Naive thymus-derived CD4-positive, alpha-beta T cell (primary cell): ENCODE measurements at regions not wholly inside any gene's neighbourhood (a gene's known extent, or its start where the extent isn't known, plus 50 kb on each side); places are given as distances from the start of the nearest gene placed in this dataset.
"Not testable (repeated sequence)": the region's sequence is repeated elsewhere in the genome, so short reads cannot be mapped to it uniquely, and the experiment has no call there.

ENCODE experiments used
- ATAC-seq: fragments of 150-1000 bp; cut with Tn5 transposase; 2 replicates; pipeline ENCODE4 v1.10.0; 2021; ENCODE audit warnings: mild to moderate bottlenecking, moderate library complexity
- CTCF ChIA-PET: fragments of 350-600 bp; sonication (Branson Sonifier 250); formaldehyde crosslinking; loops from one replicate; lab custom pipeline; 2021; ENCODE audit warnings: antibody characterized with exemption; lab: Charles Lee
- POLR2A ChIA-PET: fragments of 350-600 bp; sonication (Branson Sonifier 250); formaldehyde crosslinking; loops from one replicate; lab custom pipeline; 2021; ENCODE audit warnings: antibody characterized with exemption, inconsistent platforms; lab: Charles Lee
- DNase-seq, 9 donors: peaks; one replicate each; pipeline versions ENCODE4 v3.0.0 to v3.0.0-alpha.2; 2020 to 2022; ENCODE audit warnings: mixed read lengths in 1 of 9
- H3K27ac ChIP-seq: one replicate; pipeline ENCODE4 v1.7.0; 2013; ENCODE audit warnings: mild to moderate bottlenecking, low read depth, low read length, moderate library complexity
- H3K27me3 ChIP-seq, 2 donors: one replicate each; pipeline ENCODE4 v1.7.0; 2013; ENCODE audit warnings: low read length in 2 of 2, mild to moderate bottlenecking in 2 of 2, moderate library complexity in 2 of 2; ENCODE audit not compliant: control insufficient read depth in 2 of 2, insufficient read depth in 2 of 2
- H3K36me3 ChIP-seq, 3 experiments: 1 replicate in 2 of 3; 2 replicates in 1 of 3; pipeline ENCODE4 v1.7.0; 2013; ENCODE audit warnings: low read length in 3 of 3, mild to moderate bottlenecking in 3 of 3, moderate library complexity in 1 of 3; ENCODE audit not compliant: insufficient read depth in 3 of 3, control insufficient read depth in 2 of 3
- H3K4me1 ChIP-seq, 2 donors: one replicate each; pipeline ENCODE4 v1.7.0; 2013; ENCODE audit warnings: low read length in 2 of 2, mild to moderate bottlenecking in 2 of 2, moderate library complexity in 1 of 2; ENCODE audit not compliant: control insufficient read depth in 2 of 2, insufficient read depth in 2 of 2
- H3K4me3 ChIP-seq: 2 replicates; pipeline ENCODE4 v1.7.0; 2013; ENCODE audit warnings: mild to moderate bottlenecking, low read length
- H3K9me3 ChIP-seq, 3 experiments: 1 replicate in 2 of 3; 2 replicates in 1 of 3; pipeline ENCODE4 v1.7.0; 2013; ENCODE audit warnings: low read length in 3 of 3; ENCODE audit not compliant: control insufficient read depth in 2 of 3
- H3K27ac Mint-ChIP-seq, 9 donors: one replicate each; pipeline ENCODE4 v1.8.0; 2020 to 2022; ENCODE audit warnings: mixed read lengths in 9 of 9, mild to moderate bottlenecking in 8 of 9, moderate library complexity in 5 of 9, inconsistent platforms in 2 of 9
- H3K27me3 Mint-ChIP-seq, 5 donors: one replicate each; pipeline ENCODE4 v1.8.0; 2021 to 2022; ENCODE audit warnings: mixed read lengths in 5 of 5, mild to moderate bottlenecking in 1 of 5
- H3K36me3 Mint-ChIP-seq, 5 donors: one replicate each; pipeline ENCODE4 v1.8.0; 2020 to 2022; ENCODE audit warnings: mixed read lengths in 5 of 5, mild to moderate bottlenecking in 3 of 5, inconsistent platforms in 1 of 5
- H3K4me1 Mint-ChIP-seq, 7 donors: one replicate each; pipeline ENCODE4 v1.8.0; 2020 to 2022; ENCODE audit warnings: mixed read lengths in 7 of 7, mild to moderate bottlenecking in 3 of 7, inconsistent platforms in 1 of 7
- H3K4me3 Mint-ChIP-seq, 10 donors: one replicate each; pipeline ENCODE4 v1.8.0; 2020 to 2022; ENCODE audit warnings: mild to moderate bottlenecking in 10 of 10, mixed read lengths in 10 of 10, moderate library complexity in 6 of 10, inconsistent platforms in 2 of 10
- H3K9me3 Mint-ChIP-seq, 11 donors: one replicate each; pipeline ENCODE4 v1.8.0; 2020 to 2022; ENCODE audit warnings: mixed read lengths in 11 of 11, mild to moderate bottlenecking in 4 of 11, inconsistent platforms in 1 of 11, moderate library complexity in 1 of 11
- intact Hi-C, 2 donors: fragments of 100-400 bp; cut with micrococcal nuclease; formaldehyde crosslinking; loops; one replicate each; pipeline ENCODE4 v1.15.1; 2023

DNA sequence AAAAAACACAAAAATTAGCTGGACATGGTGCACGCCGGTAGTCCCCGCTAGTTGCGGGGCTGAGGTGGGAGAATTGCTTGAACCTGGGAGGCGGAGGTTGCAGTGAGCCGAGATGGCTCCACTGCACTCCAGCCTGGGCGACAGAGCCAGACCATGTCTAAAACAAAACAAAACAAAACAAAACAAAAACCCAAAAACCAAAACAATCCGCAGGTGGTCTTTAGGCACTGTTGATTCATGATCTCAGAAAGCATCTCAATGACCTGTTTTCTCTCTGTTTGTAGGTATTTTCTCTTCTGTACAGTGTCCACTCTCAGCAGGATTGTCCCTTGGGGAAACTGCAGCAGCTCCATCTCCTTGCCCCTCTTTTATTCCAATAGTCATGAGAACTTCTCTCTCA lies 74.9 kb upstream of the ADGRL2 start:
- no peaks in the 10 kb centered on the region for H3K27me3 Mint-ChIP-seq
- H3K4me3 ChIP-seq: no peak overlapping the region
- H3K36me3 ChIP-seq: no peaks in the 10 kb centered on the region
- H3K27ac Mint-ChIP-seq: no peak overlapping the region
- H3K9me3 Mint-ChIP-seq: peaks cover 0 to 12% (median 1%) of the 10 kb centered on the region in 11 donors
- H3K36me3 Mint-ChIP-seq: peaks cover 0 to 4% (median 0%) of the 10 kb centered on the region in 5 donors
- no peaks in the 10 kb centered on the region for H3K27me3 ChIP-seq
- H3K4me1 Mint-ChIP-seq: no peaks in the 10 kb centered on the region
- DNase-seq (no peak), ATAC-seq (no peak)
- H3K4me1 ChIP-seq: no peaks in the 10 kb centered on the region
- CTCF ChIA-PET: no interaction called here
- no peaks in the 10 kb centered on the region for H3K9me3 ChIP-seq
- no peak overlapping the region for H3K27ac ChIP-seq
- intact Hi-C loops: no loop called here
- no peak overlapping the region for H3K4me3 Mint-ChIP-seq
- POLR2A ChIA-PET: no interaction called here

GRCh38 chr1:81722631-81723328 lies 78.0 kb upstream of the ADGRL2 start:
- H3K27ac Mint-ChIP-seq, H3K9me3 ChIP-seq, intact Hi-C loops, H3K36me3 Mint-ChIP-seq, H3K27ac ChIP-seq, H3K4me3 Mint-ChIP-seq, H3K27me3 Mint-ChIP-seq, H3K4me3 ChIP-seq, H3K9me3 Mint-ChIP-seq, H3K4me1 Mint-ChIP-seq, H3K4me1 ChIP-seq, H3K27me3 ChIP-seq, H3K36me3 ChIP-seq, DNase-seq, POLR2A ChIA-PET, CTCF ChIA-PET, ATAC-seq: not testable (repeated sequence)

- H3K36me3 ChIP-seq, ATAC-seq, H3K4me1 Mint-ChIP-seq, H3K27me3 Mint-ChIP-seq, CTCF ChIA-PET, H3K27me3 ChIP-seq, H3K9me3 Mint-ChIP-seq, DNase-seq, H3K27ac Mint-ChIP-seq, H3K4me1 ChIP-seq, POLR2A ChIA-PET, H3K9me3 ChIP-seq, H3K36me3 Mint-ChIP-seq, H3K4me3 Mint-ChIP-seq, H3K4me3 ChIP-seq, intact Hi-C loops, H3K27ac ChIP-seq: not testable (repeated sequence)
These were observed 80.5 kb upstream of the ADGRL2 start for GRCh38 chr1:81720256-81720655.

GRCh38 chr1:81717230-81717629 lies 83.5 kb upstream of the ADGRL2 start:
- Histone ChIP-seq H3K27me3 (no peaks in the 10 kb centered on the region), H3K9me3 (no peaks in the 10 kb centered on the region), H3K27ac (no peak overlapping the region), H3K36me3 (no peaks in the 10 kb centered on the region), H3K4me1 (no peaks in the 10 kb centered on the region), H3K4me3 (no peak overlapping the region)
- H3K36me3 Mint-ChIP-seq: peaks cover 0 to under 1% (median 0%) of the 10 kb centered on the region in 5 donors
- no peaks in the 10 kb centered on the region for H3K4me1 Mint-ChIP-seq
- ATAC-seq (no peak), DNase-seq (no peak)
- H3K27ac Mint-ChIP-seq: no peak overlapping the region
- H3K9me3 Mint-ChIP-seq: peaks cover 0 to 6% (median 0%) of the 10 kb centered on the region in 11 donors
- intact Hi-C loops: no loop called here
- CTCF ChIA-PET: no interaction called here
- POLR2A ChIA-PET: no interaction called here
- H3K27me3 Mint-ChIP-seq: no peaks in the 10 kb centered on the region
- H3K4me3 Mint-ChIP-seq: no peak overlapping the region

DNA sequence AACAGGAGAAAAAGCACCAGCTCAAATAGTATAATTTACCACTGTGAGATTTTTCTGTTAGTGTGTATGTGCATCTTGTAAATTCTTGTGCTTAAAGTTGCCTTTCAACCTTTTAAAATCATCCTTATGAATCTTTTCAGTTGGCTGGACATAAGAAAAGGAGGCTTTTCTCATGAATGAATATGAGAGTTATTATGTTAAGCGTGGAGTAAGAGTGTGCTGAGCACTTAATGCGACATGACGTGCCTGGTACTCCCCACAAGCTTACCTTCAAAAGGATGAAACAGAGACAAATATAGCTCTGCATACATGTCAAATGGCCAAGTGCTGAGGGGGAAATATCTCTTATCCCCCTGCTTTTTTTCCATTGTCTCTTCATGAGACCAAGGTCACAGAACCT lies 85.3 kb upstream of the ADGRL2 start:
- no peak overlapping the region for H3K4me3 ChIP-seq
- H3K27me3 Mint-ChIP-seq: no peaks in the 10 kb centered on the region
- H3K36me3 Mint-ChIP-seq: no peaks in the 10 kb centered on the region
- peaks cover 0 to 6% (median 0%) of the 10 kb centered on the region in 11 donors for H3K9me3 Mint-ChIP-seq
- H3K9me3 ChIP-seq: no peaks in the 10 kb centered on the region
- H3K4me1 ChIP-seq: no peaks in the 10 kb centered on the region
- no peak overlapping the region for H3K4me3 Mint-ChIP-seq
- ChIA-PET POLR2A (no interaction called here), CTCF (no interaction called here)
- no peaks in the 10 kb centered on the region for H3K4me1 Mint-ChIP-seq
- DNase-seq (no peak), ATAC-seq (no peak)
- no peaks in the 10 kb centered on the region for H3K27me3 ChIP-seq
- H3K27ac Mint-ChIP-seq: no peak overlapping the region
- H3K27ac ChIP-seq: no peak overlapping the region
- intact Hi-C loops: no loop called here
- H3K36me3 ChIP-seq: no peaks in the 10 kb centered on the region

GRCh38 chr1:81714636-81715035 lies 86.1 kb upstream of the ADGRL2 start:
- H3K27me3 ChIP-seq: no peaks in the 10 kb centered on the region
- no peaks in the 10 kb centered on the region for H3K36me3 Mint-ChIP-seq
- H3K36me3 ChIP-seq: no peaks in the 10 kb centered on the region
- intact Hi-C loops: no loop called here
- DNase-seq (no peak), ATAC-seq (no peak)
- H3K27ac Mint-ChIP-seq: no peak overlapping the region
- H3K4me1 ChIP-seq: no peaks in the 10 kb centered on the region
- POLR2A ChIA-PET: no interaction called here
- no peaks in the 10 kb centered on the region for H3K9me3 ChIP-seq
- H3K4me1 Mint-ChIP-seq: no peaks in the 10 kb centered on the region
- CTCF ChIA-PET: no interaction called here
- no peak overlapping the region for H3K4me3 Mint-ChIP-seq
- H3K4me3 ChIP-seq: no peak overlapping the region
- H3K9me3 Mint-ChIP-seq: peaks cover 0 to 6% (median 0%) of the 10 kb centered on the region in 11 donors
- H3K27ac ChIP-seq: no peak overlapping the region
- no peaks in the 10 kb centered on the region for H3K27me3 Mint-ChIP-seq

DNA sequence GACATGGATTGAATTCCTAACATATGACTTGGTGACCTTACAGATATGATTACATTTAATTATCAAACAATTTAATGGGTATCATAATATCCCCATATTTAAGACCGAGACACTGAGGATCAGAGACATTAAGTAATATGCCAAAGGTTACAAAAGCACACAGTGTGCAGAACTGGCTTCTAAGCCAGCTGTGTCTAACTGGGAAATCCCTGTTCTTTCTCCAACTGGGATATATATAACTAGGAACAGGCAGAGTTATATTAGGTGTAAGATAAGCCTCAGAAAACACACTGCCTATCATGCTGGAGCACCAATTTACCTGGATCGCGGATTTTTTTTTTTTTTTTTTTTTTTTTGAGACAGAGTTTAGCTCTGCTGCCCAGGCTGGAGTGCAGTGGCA lies 88.3 kb upstream of the ADGRL2 start:
- H3K9me3 ChIP-seq: no peaks in the 10 kb centered on the region
- Mint-ChIP-seq H3K27me3 (no peaks in the 10 kb centered on the region), H3K9me3 (peaks cover 0 to 6% (median 0%) of the 10 kb centered on the region in 11 donors), H3K4me3 (no peak overlapping the region), H3K4me1 (no peaks in the 10 kb centered on the region), H3K27ac (no peak overlapping the region), H3K36me3 (no peaks in the 10 kb centered on the region)
- no peaks in the 10 kb centered on the region for H3K36me3 ChIP-seq
- no peak overlapping the region for H3K27ac ChIP-seq
- no peak for ATAC-seq
- ChIA-PET POLR2A (no interaction called here), CTCF (no interaction called here)
- no peak for DNase-seq
- no peaks in the 10 kb centered on the region for H3K4me1 ChIP-seq
- no peak overlapping the region for H3K4me3 ChIP-seq
- intact Hi-C loops: no loop called here
- H3K27me3 ChIP-seq: no peaks in the 10 kb centered on the region
